H1 (cell line): ENCODE measurements at regions not wholly inside any gene's neighbourhood (a gene's known extent, or its start where the extent isn't known, plus 50 kb on each side); places are given as distances from the start of the nearest gene placed in this dataset.

ENCODE experiments used
- CTCF ChIP-seq, 3 experiments: IDR thresholded peaks; 1 replicate in 2 of 3; 2 replicates in 1 of 3; pipeline versions ENCODE4 v1.5.1 to v1.6.1; 2011; ENCODE audit warnings: low read length in 3 of 3, mild to moderate bottlenecking in 3 of 3, inconsistent platforms in 2 of 3, low read depth in 1 of 3, moderate library complexity in 1 of 3; ENCODE audit not compliant: insufficient read depth in 1 of 3; ENCODE audit errors: control extremely low read depth in 1 of 3
- GTF2F1 ChIP-seq: IDR thresholded peaks from 2 replicates; pipeline ENCODE4 v1.6.1; 2012; ENCODE audit warnings: low read depth, low read length, improper control_type of control experiment, borderline replicate concordance
- HDAC6 ChIP-seq: IDR thresholded peaks from one replicate; pipeline ENCODE4 v1.7.1; 2012; ENCODE audit warnings: low read depth, mild to moderate bottlenecking, inconsistent platforms, low read length, moderate library complexity
- JUND ChIP-seq: IDR thresholded peaks from 2 replicates; pipeline ENCODE4 v1.6.1; 2011; ENCODE audit warnings: mild to moderate bottlenecking, improper control_type of control experiment, low read length
- KDM5A ChIP-seq: fragments of 200-600 bp; IDR thresholded peaks from 2 replicates; pipeline ENCODE4 v1.7.1; 2012; ENCODE audit warnings: mild to moderate bottlenecking, low read length, inconsistent platforms, mixed read lengths
- RBBP5 ChIP-seq: IDR thresholded peaks from 2 replicates; pipeline ENCODE4 v1.7.1; 2012; ENCODE audit warnings: low read depth, mild to moderate bottlenecking, inconsistent platforms, low read length, moderate library complexity, borderline replicate concordance
- USF2 ChIP-seq: IDR thresholded peaks from 2 replicates; pipeline ENCODE4 v1.6.1; 2011; ENCODE audit warnings: low read length, improper control_type of control experiment

GRCh38 chr6:191487-192312 is 100.6 kb upstream of the DUSP22 start (continued):
- TF ChIP-seq USF2 (no peak), KDM5A (no peak), CTCF (IDR thresholded peaks at IDR 0.05; ENCODE audit: control extremely low read depth in 1 of 3, insufficient read depth in 1 of 3, low read depth in 1 of 3, low read length in 3 of 3) (no peak), RBBP5 (no peak), GTF2F1 (no peak), HDAC6 (no peak), JUND (no peak)
